ENCODE measurements at regions not wholly inside any gene's neighbourhood (a gene's known extent, or its start where the extent isn't known, plus 50 kb on each side); places are given as distances from the start of the nearest gene placed in this dataset.

DNA sequence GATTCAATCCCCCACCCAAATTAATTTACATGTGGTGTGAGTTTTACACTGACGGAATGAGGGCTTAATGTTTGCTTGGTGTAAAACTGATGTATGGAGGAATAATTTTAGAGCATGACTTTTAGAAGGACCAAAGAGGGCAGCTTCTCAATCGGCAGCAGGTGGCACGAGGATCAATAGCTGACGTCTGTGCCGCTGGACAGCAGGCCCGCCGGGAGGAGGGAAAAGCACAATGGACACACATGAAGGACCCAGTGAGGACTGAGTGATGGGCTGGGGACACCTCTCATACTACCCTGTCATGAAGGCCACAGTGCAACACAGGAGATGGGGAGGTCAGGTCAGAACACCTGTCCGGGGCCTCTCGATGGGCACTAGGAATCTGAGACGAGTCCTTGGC lies 61.4 kb upstream of the NSMCE3 start:
- TF ChIP-seq CTCF (IDR thresholded peaks at IDR 0.05; ENCODE audit: low read depth, low read length), result no peak

DNA sequence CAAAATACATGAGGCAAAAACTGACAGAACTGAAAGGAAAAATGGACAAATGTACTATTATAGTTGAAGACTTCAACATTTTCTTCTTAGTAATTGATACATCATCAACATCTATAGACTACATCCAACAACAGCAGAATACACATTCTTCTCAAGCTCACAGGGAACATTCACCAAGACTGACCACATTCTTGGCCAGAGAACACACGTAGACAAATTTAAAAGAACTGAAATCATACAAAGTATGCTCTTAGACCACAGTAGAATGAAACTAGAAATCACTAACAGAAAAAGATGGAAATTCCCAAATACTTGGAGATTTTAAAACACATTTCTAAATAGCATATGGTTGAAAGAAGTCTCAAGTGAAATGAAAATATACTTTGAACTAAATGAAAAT lies 55.1 kb upstream of the NSMCE3 start:
- no peak for TF ChIP-seq CTCF (IDR thresholded peaks at IDR 0.05; ENCODE audit: low read depth, low read length)

More for the DNA sequence above, 61.4 kb upstream of the NSMCE3 start:
- DNase-seq (ENCODE audit: extremely low read depth, low read depth), result no peak

DNA sequence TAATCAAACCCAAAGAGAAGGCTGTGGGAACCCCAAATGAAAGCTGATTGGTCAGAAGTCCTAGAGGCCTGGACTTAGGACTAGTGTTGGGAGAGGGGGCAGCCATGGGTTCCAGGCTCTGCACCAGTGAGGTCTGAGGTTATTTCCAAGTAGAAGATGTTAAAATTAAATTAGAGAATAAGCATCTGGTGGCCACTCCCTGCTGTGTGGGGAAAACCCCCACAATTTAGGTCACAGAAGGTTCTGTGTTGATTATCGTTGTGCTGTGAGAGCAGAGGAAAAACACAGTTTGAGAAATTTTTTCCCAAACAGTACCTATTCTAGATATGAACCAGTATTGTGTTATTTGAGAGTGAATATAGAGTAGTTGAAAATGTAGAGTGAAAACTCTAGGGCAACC lies 53.9 kb upstream of the NSMCE3 start:
- TF ChIP-seq CTCF (IDR thresholded peaks at IDR 0.05; ENCODE audit: low read depth, low read length), result no peak
- DNase-seq (ENCODE audit: extremely low read depth, low read depth), result no peak

More for the DNA sequence above, 55.1 kb upstream of the NSMCE3 start:
- DNase-seq (ENCODE audit: extremely low read depth, low read depth), result no peak

- TF ChIP-seq CTCF (IDR thresholded peaks at IDR 0.05; ENCODE audit: low read depth, low read length), result no peak
- no peak for DNase-seq (ENCODE audit: extremely low read depth, low read depth)
These were observed 52.8 kb upstream of the NSMCE3 start for GRCh38 chr15:29322415-29322814.

DNA sequence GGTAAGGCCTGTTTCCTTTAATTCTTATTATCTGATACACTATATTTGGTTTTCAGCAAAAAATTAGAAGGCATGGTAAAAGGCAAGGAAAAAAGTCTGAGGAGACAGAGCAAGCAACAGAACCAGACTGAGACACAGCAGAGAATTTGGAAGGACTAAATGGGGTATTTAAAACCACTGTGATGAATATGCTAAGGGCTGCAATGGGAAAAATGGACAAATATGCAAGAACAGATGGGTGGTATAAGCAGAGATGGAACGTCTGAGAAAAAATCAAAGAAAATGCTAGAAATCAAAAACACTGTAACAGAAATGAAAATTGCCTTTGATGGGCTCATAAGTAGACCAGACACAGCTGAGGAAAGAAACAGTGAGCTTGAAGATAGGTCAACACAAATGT lies 50.8 kb upstream of the NSMCE3 start:
- no peak for DNase-seq (ENCODE audit: extremely low read depth, low read depth)
- TF ChIP-seq CTCF (IDR thresholded peaks at IDR 0.05; ENCODE audit: low read depth, low read length), result no peak

DNA sequence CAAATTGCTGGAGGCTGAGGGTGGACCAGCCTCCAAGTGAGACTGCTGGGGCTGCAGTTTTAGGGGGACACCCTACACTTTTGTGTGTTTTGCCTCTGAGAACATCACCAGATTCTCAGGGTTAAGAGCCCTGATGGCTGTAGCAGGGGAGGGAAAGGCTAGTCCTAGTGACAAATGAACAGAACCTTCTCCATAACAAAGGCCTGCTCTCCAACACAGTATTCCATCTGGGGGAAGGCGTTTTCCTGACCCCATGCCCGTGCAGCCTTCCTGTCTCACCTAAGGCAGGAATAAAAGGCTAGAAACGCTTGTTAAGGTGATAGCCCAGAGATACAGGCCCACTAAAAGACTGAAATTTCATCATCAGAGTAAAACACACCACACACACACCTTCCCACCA lies 50.2 kb upstream of the NSMCE3 start:
- no peak for DNase-seq (ENCODE audit: extremely low read depth, low read depth)

More for the DNA sequence above, 50.2 kb upstream of the NSMCE3 start:
- TF ChIP-seq CTCF (IDR thresholded peaks at IDR 0.05; ENCODE audit: low read depth, low read length), result no peak

All from AG09319 (cell line).